Smooth muscle cell (in vitro differentiated cells): ENCODE measurements at regions not wholly inside any gene's neighbourhood (a gene's known extent, or its start where the extent isn't known, plus 50 kb on each side); places are given as distances from the start of the nearest gene placed in this dataset.

Experiments
- DNase-seq: peaks from one replicate; lab custom pipeline; 2025; ENCODE audit not compliant: unreplicated experiment; lab: John Stamatoyannopoulos, UW
- H2AFZ ChIP-seq: fragments of 200-600 bp; sonication (generic); 2 replicates; pipeline ENCODE4 v1.6.0; 2016; ENCODE audit warnings: antibody characterized with exemption, low read depth, mild to moderate bottlenecking
- H3F3A ChIP-seq: fragments of 200-600 bp; sonication (generic); 2 replicates; pipeline ENCODE4 v1.6.0; 2017; ENCODE audit warnings: antibody characterized with exemption, low read depth
- H3K27ac ChIP-seq: fragments of 200-600 bp; sonication (generic); 2 replicates; pipeline ENCODE4 v1.5.1; 2016; ENCODE audit warnings: low read depth, mild to moderate bottlenecking
- H3K27me3 ChIP-seq: fragments of 200-600 bp; sonication (generic); 2 replicates; pipeline ENCODE4 v1.6.1; 2016; ENCODE audit warnings: low read depth, mild to moderate bottlenecking
- H3K36me3 ChIP-seq: fragments of 200-600 bp; sonication (generic); 2 replicates; pipeline ENCODE4 v1.5.1; 2016; ENCODE audit warnings: low read depth
- H3K4me1 ChIP-seq: fragments of 200-600 bp; sonication (generic); 2 replicates; pipeline ENCODE4 v1.5.1; 2016; ENCODE audit warnings: low read depth
- H3K4me2 ChIP-seq: fragments of 200-600 bp; sonication (generic); 2 replicates; pipeline ENCODE4 v1.6.0; 2016; ENCODE audit warnings: mild to moderate bottlenecking
- H3K4me3 ChIP-seq: fragments of 200-600 bp; sonication (generic); 2 replicates; pipeline ENCODE4 v1.5.1; 2016; ENCODE audit warnings: mild to moderate bottlenecking
- H3K79me2 ChIP-seq: fragments of 200-600 bp; sonication (generic); 2 replicates; pipeline ENCODE4 v1.6.0; 2016; ENCODE audit warnings: low read depth, mild to moderate bottlenecking
- H3K9ac ChIP-seq: fragments of 200-600 bp; sonication (generic); 2 replicates; pipeline ENCODE4 v1.6.0; 2016; ENCODE audit warnings: low read depth
- H3K9me3 ChIP-seq: fragments of 200-600 bp; sonication (generic); replicated peaks from 2 replicates; pipeline ENCODE4 v1.5.1; 2016; ENCODE audit warnings: low read depth
- H4K20me1 ChIP-seq: fragments of 200-600 bp; sonication (generic); 2 replicates; pipeline ENCODE4 v1.6.0; 2016; ENCODE audit warnings: low read depth
- CTCF ChIP-seq: fragments of 200-600 bp; sonication (generic); IDR thresholded peaks from 2 replicates; pipeline ENCODE4 v1.5.1; 2017; ENCODE audit warnings: borderline replicate concordance, mild to moderate bottlenecking, antibody characterized with exemption; ENCODE audit not compliant: insufficient read depth, poor library complexity, severe bottlenecking
- WGBS: methylation state at CpG from one replicate; pipeline ENCODE4 v1.1.7; 2016; ENCODE audit warnings: low lambda C conversion rate; 5-methylcytosine and 5-hydroxymethylcytosine counted together

- no peaks in the 10 kb centered on the region for H3K4me1 ChIP-seq
- TF ChIP-seq CTCF: no peak
- no peaks in the 10 kb centered on the region for H3F3A ChIP-seq
- H3K27ac ChIP-seq: no peak overlapping the region
- H3K36me3 ChIP-seq: no peaks in the 10 kb centered on the region
- H3K79me2 ChIP-seq: no peaks in the 10 kb centered on the region
- no peak for DNase-seq
- H3K4me3 ChIP-seq: no peak overlapping the region
- H3K27me3 ChIP-seq: no peaks in the 10 kb centered on the region
- no peaks in the 10 kb centered on the region for H4K20me1 ChIP-seq
- H3K9me3 ChIP-seq: no peaks in the 10 kb centered on the region
- H3K9ac ChIP-seq: no peak overlapping the region
- no peak overlapping the region for H2AFZ ChIP-seq
- H3K4me2 ChIP-seq: no peak overlapping the region
Measured at GRCh38 chr2:180130403-180130802, 123.3 kb upstream of the CWC22 start.

DNA sequence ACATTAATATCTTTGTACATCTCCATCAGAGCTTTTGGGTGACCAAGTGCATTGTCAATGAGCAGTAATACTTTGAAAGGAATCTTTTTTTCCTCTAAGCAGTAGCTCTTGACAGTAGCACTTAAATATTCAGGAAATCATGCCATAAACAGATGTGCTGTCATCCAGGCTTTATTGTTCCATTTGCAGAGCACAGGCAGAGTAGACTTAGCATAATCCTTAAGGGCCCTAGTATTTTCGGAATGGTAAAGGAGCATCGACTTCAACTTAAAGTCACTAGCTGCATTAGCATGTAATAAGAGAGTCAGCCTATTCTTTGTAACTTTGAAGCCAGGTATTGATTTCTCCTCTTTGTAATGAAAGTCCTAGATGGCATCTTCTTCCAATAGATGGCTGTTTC, 121.8 kb upstream of the CWC22 start:
- no peaks in the 10 kb centered on the region for H3K9me3 ChIP-seq
- no peak overlapping the region for H2AFZ ChIP-seq
- no peak for TF ChIP-seq CTCF
- no peaks in the 10 kb centered on the region for H3F3A ChIP-seq
- H3K79me2 ChIP-seq: no peaks in the 10 kb centered on the region
- H4K20me1 ChIP-seq: no peaks in the 10 kb centered on the region
- WGBS: 74% methylated on average over 2 of the region's 2 CpGs
- DNase-seq: no peak
- no peak overlapping the region for H3K4me3 ChIP-seq
- no peaks in the 10 kb centered on the region for H3K27me3 ChIP-seq
- H3K27ac ChIP-seq: no peak overlapping the region
- no peak overlapping the region for H3K9ac ChIP-seq
- no peaks in the 10 kb centered on the region for H3K36me3 ChIP-seq
- no peaks in the 10 kb centered on the region for H3K4me1 ChIP-seq
- H3K4me2 ChIP-seq: no peak overlapping the region

DNA sequence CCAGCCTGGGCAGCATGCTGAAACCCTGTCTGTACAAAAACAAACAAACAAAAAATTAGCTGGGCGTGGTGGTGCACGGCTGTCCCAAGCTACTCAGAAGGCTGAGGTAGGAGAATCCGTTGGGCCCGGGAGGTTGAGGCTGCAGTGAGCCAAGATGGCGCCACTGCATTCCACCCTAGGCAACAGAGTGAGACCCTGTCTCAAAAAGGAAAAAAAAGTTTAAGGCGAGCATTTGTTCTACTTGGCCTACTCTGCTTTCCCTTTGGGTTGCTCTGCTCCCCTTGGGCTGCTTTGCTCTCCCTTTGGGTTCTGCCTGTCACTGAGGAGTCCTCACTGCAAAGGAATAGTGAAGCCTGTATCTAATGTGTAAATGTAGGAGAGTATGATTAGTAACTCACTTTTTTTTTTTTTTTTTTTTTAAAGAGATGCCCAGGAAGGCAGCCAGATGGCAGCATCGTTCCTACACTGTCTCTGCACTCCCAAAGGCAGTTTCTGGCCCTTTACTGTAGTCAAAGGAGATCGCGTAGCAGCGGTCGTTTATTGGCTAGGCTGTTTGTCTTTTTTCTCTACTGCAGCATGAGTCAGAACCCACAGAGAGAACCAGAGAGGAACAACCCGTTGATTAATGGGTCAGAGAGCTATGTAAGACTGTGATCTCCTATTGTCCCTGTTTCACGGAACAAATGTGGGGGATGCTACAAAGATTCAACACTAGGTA, 118.3 kb upstream of the CWC22 start:
- H3K36me3 ChIP-seq: no peaks in the 10 kb centered on the region
- no peaks in the 10 kb centered on the region for H3K79me2 ChIP-seq
- no peaks in the 10 kb centered on the region for H3F3A ChIP-seq
- H3K4me1 ChIP-seq: no peaks in the 10 kb centered on the region
- H3K4me2 ChIP-seq: peak overlapping the region; percentile 68
- no peak overlapping the region for H3K4me3 ChIP-seq
- whole genome bisulfite sequencing: 35% methylated on average over 13 of the region's 13 CpGs
- no peaks in the 10 kb centered on the region for H4K20me1 ChIP-seq
- H3K27me3 ChIP-seq: no peaks in the 10 kb centered on the region
- no peak overlapping the region for H2AFZ ChIP-seq
- H3K9me3 ChIP-seq: no peaks in the 10 kb centered on the region
- DNase-seq: peak; percentile 7
- no peak overlapping the region for H3K27ac ChIP-seq
- no peak overlapping the region for H3K9ac ChIP-seq
- peak; percentile 65 for TF ChIP-seq CTCF
